Fibroblast of lung (primary cell): ENCODE measurements at regions not wholly inside any gene's neighbourhood (a gene's known extent, or its start where the extent isn't known, plus 50 kb on each side); places are given as distances from the start of the nearest gene placed in this dataset.

Experiments
- EZH2 ChIP-seq: IDR thresholded peaks from 2 replicates; pipeline ENCODE4 v1.5.1; 2012; ENCODE audit warnings: low read length, control low read depth, mild to moderate bottlenecking; ENCODE audit errors: missing control alignments
- TF ChIP-seq, protein P1 (sequence below), 2 donors: IDR thresholded peaks in 1 of 2; conservative IDR thresholded peaks in 1 of 2; 1 replicate in 1 of 2; 2 replicates in 1 of 2; pipeline ENCODE4 v1.5.1; 2011 to 2012; ENCODE audit warnings: low read length in 2 of 2, control low read depth in 1 of 2, inconsistent platforms in 1 of 2, low read depth in 1 of 2, mild to moderate bottlenecking in 1 of 2

DNA sequence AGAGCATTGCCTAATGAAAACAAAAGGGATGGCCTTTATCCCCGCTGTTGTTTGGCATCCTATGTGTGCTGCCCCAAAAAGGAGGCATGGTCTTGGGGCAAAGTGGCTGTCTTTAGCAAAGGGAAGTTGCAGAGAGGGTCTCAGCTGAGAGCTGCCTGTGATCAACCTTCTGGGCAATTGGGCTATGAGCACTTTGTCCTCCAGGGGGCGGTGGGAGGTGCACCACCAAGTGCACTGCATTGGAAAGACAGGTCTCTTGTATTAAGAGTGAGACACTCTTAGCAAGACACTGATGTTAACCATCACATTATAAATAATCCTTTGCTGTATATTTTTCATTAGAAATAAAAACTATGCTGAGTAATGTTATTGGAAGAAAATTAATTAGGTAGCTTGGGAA, 314.8 kb downstream of the POM121L12 start:
- TF ChIP-seq, protein P1, sequence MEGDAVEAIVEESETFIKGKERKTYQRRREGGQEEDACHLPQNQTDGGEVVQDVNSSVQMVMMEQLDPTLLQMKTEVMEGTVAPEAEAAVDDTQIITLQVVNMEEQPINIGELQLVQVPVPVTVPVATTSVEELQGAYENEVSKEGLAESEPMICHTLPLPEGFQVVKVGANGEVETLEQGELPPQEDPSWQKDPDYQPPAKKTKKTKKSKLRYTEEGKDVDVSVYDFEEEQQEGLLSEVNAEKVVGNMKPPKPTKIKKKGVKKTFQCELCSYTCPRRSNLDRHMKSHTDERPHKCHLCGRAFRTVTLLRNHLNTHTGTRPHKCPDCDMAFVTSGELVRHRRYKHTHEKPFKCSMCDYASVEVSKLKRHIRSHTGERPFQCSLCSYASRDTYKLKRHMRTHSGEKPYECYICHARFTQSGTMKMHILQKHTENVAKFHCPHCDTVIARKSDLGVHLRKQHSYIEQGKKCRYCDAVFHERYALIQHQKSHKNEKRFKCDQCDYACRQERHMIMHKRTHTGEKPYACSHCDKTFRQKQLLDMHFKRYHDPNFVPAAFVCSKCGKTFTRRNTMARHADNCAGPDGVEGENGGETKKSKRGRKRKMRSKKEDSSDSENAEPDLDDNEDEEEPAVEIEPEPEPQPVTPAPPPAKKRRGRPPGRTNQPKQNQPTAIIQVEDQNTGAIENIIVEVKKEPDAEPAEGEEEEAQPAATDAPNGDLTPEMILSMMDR (conservative IDR thresholded peaks at IDR 0.05 in 1 of 2, IDR thresholded peaks at IDR 0.05 in 1 of 2; ENCODE audit: low read depth in 1 of 2, low read length in 2 of 2), result no peak
- TF ChIP-seq EZH2, result no peak
